Stimulated activated CD8-positive, alpha-beta memory T cell treated with anti-CD3 and anti-CD28 coated beads, Interleukin-12 subunit alpha, Interleukin-12 subunit beta, amount 100 ng/mL, for 1 hour (primary cell): ENCODE measurements at regions not wholly inside any gene's neighbourhood (a gene's known extent, or its start where the extent isn't known, plus 50 kb on each side); places are given as distances from the start of the nearest gene placed in this dataset.
"Not testable (repeated sequence)": the region's sequence is repeated elsewhere in the genome, so short reads cannot be mapped to it uniquely, and the experiment has no call there.

Experiments used
- DNase-seq: peaks from one replicate; pipeline ENCODE4 v3.0.0-alpha.2; 2020; ENCODE audit warnings: low read depth

DNA sequence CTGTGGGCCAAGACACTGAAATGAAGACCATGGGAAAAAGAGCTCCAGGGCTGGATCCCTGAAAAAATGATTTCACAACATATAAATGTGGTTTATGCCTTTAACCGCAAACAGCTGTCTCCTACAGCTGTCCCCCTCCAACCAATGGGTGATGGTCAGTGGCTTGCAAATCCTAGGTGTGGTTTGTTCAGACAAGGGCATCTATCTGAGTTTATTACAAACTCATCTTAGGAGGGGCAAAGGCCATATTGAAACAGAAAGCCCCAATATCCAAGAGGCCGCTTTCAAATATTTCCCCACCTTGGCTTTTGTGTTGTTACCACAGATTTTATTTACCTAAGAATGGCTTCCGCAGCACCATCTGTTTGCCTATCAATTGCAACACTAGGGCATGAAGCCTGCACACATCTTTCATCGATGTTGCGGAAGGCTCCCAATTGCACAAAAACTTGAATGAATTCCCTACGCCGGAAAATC lies 503.6 kb upstream of the AMELY start:
- no peak for DNase-seq

- DNase-seq, result no peak
Observed at GRCh38 chrY:7390056-7390455, 478.5 kb upstream of the AMELY start.

DNA sequence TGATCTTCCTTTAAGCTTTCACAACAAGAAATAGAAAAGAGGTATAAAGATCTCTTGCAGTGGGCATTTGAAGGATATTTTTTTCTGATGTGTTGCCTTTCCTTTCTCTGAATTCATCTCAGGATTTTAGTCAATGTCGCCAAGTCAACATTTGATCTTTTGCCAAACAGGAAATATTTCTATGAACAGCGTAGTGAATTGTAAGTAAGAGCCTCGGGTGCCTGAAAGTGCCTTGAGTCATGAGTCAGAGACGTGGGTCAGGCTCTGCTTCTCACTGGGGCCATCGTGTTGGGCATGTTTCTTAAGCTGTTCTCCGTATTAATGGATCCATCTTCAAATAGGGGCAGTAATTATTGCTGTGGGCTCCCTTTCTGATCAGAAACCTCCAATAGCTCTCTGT lies 471.4 kb upstream of the AMELY start:
- DNase-seq, result no peak

- no peak for DNase-seq
Observed at GRCh38 chrY:7377091-7377490, 465.5 kb upstream of the AMELY start.

GRCh38 chrY:7374485-7374884 lies 462.9 kb upstream of the AMELY start:
- not testable (repeated sequence) for DNase-seq

- DNase-seq, result not testable (repeated sequence)
Observed at GRCh38 chrY:7371953-7372352, 460.4 kb upstream of the AMELY start.

- DNase-seq, result not testable (repeated sequence)
Observed at GRCh38 chrY:7371026-7371425, 459.5 kb upstream of the AMELY start.

GRCh38 chrY:7359520-7359919 lies 448.0 kb upstream of the AMELY start:
- DNase-seq, result no peak

GRCh38 chrY:7358103-7358752 lies 446.7 kb upstream of the AMELY start:
- no peak for DNase-seq

DNA sequence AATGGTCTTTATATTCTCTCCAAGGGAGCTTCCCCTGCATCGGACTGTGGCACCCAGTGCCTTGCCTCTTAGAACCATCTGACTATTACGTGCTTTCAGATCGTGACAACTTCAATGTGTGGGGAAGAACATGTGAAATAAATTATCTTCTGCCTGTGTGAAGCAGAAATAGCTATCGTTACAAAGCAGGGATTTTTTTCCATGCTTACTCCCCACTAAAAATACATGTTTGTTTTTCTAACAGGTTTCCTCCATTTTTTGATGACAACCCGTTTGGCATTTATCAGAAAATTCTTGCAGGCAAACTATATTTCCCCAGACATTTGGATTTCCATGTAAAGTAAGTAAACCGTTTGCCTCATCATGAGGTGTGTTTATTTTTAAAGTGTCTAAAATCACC lies 444.3 kb upstream of the AMELY start:
- DNase-seq, result not testable (repeated sequence)

DNA sequence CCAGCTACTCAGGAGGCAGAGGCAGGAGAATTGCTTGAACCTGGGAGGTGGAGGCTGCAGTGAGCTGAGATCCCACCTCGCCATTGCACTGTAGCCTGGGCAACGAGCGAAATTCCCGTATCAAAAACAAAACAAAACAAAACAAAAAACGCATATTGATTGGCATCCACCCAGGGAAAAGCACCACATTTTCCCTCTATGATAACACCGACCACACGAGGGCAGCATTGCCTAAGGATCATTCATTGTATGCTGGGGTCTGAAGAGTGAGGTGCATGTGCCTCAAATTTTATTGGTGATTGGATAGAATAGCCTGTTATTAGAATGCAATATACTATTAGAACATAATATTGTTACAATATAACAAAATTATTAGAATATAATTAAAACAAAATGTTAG lies 433.1 kb upstream of the AMELY start:
- peak; percentile 15 for DNase-seq

- no peak for DNase-seq
Observed at GRCh38 chrY:7343261-7343660, 431.7 kb upstream of the AMELY start.

- not testable (repeated sequence) for DNase-seq
Observed at GRCh38 chrY:7342732-7343131, 431.2 kb upstream of the AMELY start.

DNA sequence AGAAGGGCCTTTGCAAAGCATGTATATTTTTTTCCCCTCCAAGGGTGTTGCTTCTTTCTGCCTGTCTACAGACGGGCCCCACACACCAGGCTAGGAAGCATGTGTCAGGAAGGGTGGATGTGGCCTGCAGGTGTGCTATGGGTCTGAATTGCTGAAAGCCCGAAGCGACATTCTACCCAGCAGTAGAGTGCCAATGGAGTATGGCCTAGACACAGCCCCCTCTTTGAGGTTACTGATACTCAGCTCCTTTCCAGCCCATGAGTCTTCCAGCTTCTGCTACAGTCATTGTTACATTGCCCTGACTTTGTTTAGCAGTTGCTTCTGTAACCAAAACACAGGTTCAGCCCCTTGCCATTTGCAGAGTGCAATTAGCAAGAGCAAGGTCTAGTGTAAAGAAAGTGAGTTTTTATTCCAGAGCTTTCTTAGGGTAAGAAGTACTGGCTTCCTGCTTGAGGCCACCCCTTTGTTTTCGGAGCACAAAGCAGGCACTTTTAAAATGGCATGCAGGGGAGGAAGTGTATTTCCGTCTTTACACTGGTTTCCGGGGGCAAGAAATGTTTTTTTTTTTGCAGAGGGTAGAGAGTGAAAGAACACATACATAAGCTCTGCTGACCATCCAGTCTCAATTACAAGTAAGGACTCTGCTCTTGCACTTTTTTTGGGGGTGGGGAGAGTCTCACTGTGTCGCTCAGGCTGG lies 428.0 kb upstream of the AMELY start:
- no peak for DNase-seq

DNA sequence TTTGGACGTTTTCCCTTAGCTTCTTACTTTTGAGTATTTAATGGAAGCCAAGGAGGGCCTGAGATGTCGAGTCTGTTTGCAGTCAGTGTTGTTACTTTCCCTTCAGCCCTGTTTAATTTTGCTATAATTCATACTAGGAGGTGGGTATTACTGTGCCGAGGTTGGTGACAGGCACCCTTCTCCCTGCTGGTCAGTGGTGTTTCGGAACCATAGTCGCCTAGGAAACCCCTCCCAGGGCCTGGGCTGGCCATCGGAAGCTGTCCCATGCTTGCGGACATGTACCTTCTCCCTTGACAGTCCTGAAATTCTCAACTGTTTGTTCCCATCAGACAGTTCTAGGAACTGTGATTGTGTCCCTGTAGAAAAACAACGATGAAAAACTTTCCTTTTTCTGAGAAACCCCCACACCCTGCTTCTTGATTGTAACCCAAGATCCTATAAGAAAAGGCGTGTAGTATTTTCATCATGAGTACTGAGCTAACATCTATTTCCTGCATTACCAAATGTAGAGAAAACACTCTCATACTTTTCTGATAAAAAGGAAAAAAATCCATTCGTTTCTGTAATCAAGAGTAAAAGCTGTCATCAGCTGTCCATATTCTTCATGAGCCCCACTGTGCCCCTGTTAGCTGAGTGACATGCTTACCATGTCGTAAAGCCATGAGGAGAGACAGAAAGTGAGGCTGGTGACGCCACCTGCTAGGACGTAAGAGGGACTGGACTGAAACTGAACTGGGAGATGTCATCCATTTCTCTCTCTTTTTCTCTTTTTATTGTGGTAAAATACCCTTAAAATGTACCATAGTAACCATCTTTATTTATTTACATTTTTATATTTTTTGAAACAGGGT lies 424.7 kb upstream of the AMELY start:
- no peak for DNase-seq

GRCh38 chrY:7334449-7334848 lies 422.9 kb upstream of the AMELY start:
- no peak for DNase-seq

DNA sequence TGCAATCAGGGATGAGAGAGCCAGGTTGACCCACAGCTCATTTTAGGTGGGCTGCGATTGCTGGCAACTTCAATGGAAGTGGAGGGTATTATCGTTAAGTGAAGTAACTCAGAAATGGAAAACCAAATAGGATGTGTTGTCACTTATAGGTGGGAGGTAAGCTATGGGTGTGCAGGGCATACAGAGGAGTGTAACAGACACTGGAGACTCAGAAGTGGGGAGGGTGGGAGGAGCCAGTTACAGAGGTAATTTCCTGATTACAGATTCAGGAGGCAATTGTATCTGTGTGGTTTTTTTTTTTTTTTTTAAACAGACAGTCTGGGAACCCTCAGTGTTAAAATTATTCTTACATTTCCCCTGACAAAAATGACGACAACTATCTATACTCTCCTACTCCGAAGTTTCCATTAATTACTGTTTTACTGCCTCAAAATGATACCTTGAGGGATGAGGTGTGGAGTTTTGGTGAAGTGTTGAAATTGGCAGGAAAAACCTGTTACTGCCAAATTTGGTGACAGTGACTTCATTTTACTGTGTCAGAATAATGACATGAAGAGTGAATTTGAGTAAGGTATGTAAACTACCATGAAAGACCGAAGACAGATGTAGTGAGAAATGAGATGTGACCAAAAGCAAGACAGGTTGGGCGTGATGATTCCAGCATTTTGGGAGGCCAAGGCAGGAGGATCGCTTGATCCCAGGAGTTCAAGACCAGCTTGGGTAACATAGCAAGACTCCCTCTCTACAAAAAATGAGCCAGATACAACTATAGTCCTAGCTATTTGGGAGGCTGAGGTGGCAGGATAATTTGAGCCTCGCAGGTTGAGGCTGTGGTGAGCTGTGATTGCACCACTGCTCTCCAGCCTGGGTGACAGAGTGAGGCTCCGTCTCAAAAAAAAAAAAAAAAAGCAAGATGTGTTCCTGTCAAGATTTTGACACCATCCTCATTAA lies 415.0 kb upstream of the AMELY start:
- DNase-seq, result peak; percentile 7

- no peak for DNase-seq
Observed at GRCh38 chrY:7325531-7325930, 414.0 kb upstream of the AMELY start.

DNA sequence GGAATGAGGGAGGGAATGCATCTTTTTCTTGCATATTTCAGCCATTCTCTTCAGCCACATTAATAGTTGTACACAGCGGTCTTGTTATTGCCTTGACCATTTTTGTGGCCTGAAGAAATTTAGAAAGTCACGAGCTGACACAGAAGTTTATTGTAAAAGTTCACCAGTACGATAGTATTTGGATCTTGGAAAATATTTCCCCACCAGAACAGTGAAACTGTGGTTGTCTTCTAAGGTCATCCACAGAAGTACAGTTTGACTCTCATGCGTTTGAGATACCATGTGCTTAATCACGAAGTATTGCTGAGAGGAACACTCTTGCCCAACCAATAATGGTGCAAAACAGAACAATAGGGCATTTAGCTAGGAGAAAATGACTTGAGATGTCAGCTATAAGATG lies 409.2 kb upstream of the AMELY start:
- no peak for DNase-seq

GRCh38 chrY:7320171-7320570 lies 408.6 kb upstream of the AMELY start:
- DNase-seq, result not testable (repeated sequence)

DNA sequence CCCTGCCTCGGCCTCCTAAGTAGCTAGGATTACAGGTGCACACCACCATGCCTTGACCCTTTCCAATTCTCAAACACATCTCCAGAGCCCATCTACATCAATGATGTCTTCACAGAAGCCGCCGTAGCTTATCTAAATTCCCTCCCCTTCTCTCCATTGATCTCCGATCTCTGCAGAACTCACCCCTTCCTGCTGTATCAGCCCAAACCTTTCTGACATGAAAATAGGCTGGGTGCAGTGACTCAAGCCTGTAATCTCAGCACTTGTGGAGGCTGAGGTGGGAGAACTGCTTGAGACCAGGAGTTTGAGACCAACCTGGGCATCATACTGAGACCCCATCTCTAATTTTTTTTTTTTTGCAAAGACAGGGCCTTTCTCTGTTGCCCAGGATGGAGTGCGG lies 406.6 kb upstream of the AMELY start:
- no peak for DNase-seq

- no peak for DNase-seq
Observed at GRCh38 chrY:7317571-7317970, 406.0 kb upstream of the AMELY start.
